ENCODE measurements at regions not wholly inside any gene's neighbourhood (a gene's known extent, or its start where the extent isn't known, plus 50 kb on each side); places are given as distances from the start of the nearest gene placed in this dataset.
"Not testable (repeated sequence)": the region's sequence is repeated elsewhere in the genome, so short reads cannot be mapped to it uniquely, and the experiment has no call there.

DNA sequence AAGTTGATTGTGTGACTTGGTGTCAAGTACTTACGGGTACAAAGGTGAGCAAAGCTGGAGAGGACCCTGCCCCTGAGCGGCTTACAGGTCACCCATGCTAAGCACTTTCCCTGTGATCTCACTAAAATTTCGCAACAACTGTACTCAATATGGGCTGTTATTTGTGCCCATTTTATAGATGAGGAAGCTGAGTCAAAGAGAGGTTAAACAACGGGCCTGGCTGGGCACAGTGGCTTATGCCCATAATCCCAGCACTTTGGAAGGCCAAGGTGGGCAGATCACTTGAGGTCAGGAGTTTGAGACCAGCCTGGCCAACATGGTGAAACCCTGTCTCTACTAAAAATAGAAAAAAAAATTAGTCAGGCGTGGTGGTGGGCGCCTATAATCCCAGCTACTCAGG is 67.5 kb upstream of the ARL8B start:
- TF ChIP-seq POLR2A (IDR thresholded peaks at IDR 0.05), result not testable (repeated sequence)
- TF ChIP-seq, protein P1, sequence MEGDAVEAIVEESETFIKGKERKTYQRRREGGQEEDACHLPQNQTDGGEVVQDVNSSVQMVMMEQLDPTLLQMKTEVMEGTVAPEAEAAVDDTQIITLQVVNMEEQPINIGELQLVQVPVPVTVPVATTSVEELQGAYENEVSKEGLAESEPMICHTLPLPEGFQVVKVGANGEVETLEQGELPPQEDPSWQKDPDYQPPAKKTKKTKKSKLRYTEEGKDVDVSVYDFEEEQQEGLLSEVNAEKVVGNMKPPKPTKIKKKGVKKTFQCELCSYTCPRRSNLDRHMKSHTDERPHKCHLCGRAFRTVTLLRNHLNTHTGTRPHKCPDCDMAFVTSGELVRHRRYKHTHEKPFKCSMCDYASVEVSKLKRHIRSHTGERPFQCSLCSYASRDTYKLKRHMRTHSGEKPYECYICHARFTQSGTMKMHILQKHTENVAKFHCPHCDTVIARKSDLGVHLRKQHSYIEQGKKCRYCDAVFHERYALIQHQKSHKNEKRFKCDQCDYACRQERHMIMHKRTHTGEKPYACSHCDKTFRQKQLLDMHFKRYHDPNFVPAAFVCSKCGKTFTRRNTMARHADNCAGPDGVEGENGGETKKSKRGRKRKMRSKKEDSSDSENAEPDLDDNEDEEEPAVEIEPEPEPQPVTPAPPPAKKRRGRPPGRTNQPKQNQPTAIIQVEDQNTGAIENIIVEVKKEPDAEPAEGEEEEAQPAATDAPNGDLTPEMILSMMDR (IDR thresholded peaks at IDR 0.05), result not testable (repeated sequence)

All from ovary (tissue), 3 donors.